ENCODE measurements at regions not wholly inside any gene's neighbourhood (a gene's known extent, or its start where the extent isn't known, plus 50 kb on each side); places are given as distances from the start of the nearest gene placed in this dataset.

GRCh38 chr1:214935258-214935657 lies 147.3 kb upstream of the KCNK2 start:
- DNase-seq, result no peak

- no peak for DNase-seq
Measured at GRCh38 chr1:214939180-214939579, 143.4 kb upstream of the KCNK2 start.

- no peak for DNase-seq
Measured at GRCh38 chr1:214941061-214941460, 141.5 kb upstream of the KCNK2 start.

- DNase-seq, result no peak
Measured at GRCh38 chr1:214943054-214943453, 139.5 kb upstream of the KCNK2 start.

GRCh38 chr1:214946615-214947014 lies 135.9 kb upstream of the KCNK2 start:
- DNase-seq, result no peak

GRCh38 chr1:214952648-214953047 lies 129.9 kb upstream of the KCNK2 start:
- no peak for DNase-seq

- DNase-seq, result no peak
Measured at GRCh38 chr1:214953901-214954616, 128.5 kb upstream of the KCNK2 start.

- DNase-seq, result no peak
Measured at GRCh38 chr1:214954617-214954949, 128.0 kb upstream of the KCNK2 start.

- no peak for DNase-seq
Measured at GRCh38 chr1:214957330-214958137, 125.0 kb upstream of the KCNK2 start.

- DNase-seq, result no peak
Measured at GRCh38 chr1:214958486-214958885, 124.1 kb upstream of the KCNK2 start.

- DNase-seq, result no peak
Measured at GRCh38 chr1:214966346-214966745, 116.2 kb upstream of the KCNK2 start.

GRCh38 chr1:214967865-214968575 lies 114.5 kb upstream of the KCNK2 start:
- no peak for DNase-seq

GRCh38 chr1:214970016-214970415 lies 112.5 kb upstream of the KCNK2 start:
- DNase-seq, result no peak

GRCh38 chr1:214971071-214971470 lies 111.5 kb upstream of the KCNK2 start:
- DNase-seq, result no peak

GRCh38 chr1:214974002-214974401 lies 108.5 kb upstream of the KCNK2 start:
- no peak for DNase-seq

- DNase-seq, result no peak
Measured at GRCh38 chr1:214976665-214977064, 105.9 kb upstream of the KCNK2 start.

GRCh38 chr1:214977110-214977509 lies 105.4 kb upstream of the KCNK2 start:
- no peak for DNase-seq

GRCh38 chr1:214977700-214978374 lies 104.7 kb upstream of the KCNK2 start:
- DNase-seq, result no peak

- no peak for DNase-seq
Measured at GRCh38 chr1:214979191-214979590, 103.3 kb upstream of the KCNK2 start.

- no peak for DNase-seq
Measured at GRCh38 chr1:214980921-214981320, 101.6 kb upstream of the KCNK2 start.

- DNase-seq, result no peak
Measured at GRCh38 chr1:214983126-214983869, 99.2 kb upstream of the KCNK2 start.

- no peak for DNase-seq
Measured at GRCh38 chr1:214989341-214989740, 93.2 kb upstream of the KCNK2 start.

GRCh38 chr1:214990619-214991018 lies 91.9 kb upstream of the KCNK2 start:
- no peak for DNase-seq
